HTR-8/SVneo (cell line): ENCODE measurements at regions not wholly inside any gene's neighbourhood (a gene's known extent, or its start where the extent isn't known, plus 50 kb on each side); places are given as distances from the start of the nearest gene placed in this dataset.

Experiments
- DNase-seq: peaks from one replicate; pipeline ENCODE4 v3.0.0; 2011; ENCODE audit warnings: low spot score, mixed read lengths; ENCODE audit not compliant: insufficient read length
- FAIRE-seq: peaks from 2 replicates; lab custom pipeline; 2011; peaks lifted over from hg19 to GRCh38; lab: Jason Lieb, UNC

DNA sequence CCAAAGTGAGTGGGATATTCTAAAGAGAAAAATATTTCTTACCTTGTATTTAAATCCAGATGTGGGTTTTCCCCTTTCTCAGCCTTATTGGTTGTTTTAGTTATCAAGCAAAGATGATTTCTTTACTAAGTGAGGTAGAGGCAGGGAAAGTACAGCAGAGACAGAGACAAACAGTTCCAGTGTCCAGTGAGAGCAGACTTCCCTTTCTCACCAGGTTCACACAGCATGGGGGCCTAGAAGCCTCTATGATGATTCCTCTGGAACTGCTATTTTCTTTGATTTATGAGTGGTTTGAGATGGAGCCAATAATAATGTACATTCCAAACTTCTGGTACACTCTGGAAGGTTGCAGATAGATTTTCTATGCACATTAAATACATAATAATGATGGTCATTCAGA, 234.0 kb upstream of the MARCKS start:
- no peak for FAIRE-seq
- DNase-seq = no peak

DNA sequence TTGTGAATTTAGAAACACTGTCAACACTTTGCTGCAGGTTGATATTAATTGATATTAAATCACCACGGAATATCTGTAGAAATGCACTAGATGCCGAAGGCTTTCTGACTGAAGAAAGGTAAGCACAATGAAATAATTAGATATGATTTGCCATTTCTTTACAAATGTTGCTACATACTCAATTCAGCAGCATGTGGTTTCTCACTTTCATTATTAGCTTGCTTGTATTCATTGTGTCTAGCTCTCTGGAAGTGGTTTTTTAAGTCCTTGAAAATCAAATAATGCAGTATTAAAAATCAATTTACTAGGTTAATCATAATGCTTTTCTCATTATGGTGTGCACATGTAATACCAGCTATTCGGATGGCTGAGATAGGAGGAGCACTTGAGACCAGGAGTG, 231.3 kb upstream of the MARCKS start:
- DNase-seq = no peak
- no peak for FAIRE-seq

DNA sequence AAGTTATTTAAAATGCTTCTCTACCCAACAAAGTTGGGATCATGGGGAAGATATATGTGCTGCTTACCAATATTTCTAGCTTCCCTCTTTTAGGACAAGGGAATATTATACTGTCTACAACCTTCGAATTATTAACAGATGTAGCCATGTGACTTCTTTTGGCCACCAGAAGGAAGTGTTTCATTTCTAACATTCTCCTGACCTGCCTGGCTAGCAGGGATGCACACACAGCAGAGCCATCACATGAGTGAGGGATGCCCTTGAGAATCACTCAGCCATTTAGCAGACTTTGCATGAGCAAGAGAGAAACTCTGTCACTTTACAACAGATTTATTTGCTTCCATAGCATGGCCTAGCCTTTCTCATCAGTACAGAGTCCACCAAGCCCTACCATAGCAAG, 230.7 kb upstream of the MARCKS start:
- no peak for DNase-seq
- FAIRE-seq = no peak

DNA sequence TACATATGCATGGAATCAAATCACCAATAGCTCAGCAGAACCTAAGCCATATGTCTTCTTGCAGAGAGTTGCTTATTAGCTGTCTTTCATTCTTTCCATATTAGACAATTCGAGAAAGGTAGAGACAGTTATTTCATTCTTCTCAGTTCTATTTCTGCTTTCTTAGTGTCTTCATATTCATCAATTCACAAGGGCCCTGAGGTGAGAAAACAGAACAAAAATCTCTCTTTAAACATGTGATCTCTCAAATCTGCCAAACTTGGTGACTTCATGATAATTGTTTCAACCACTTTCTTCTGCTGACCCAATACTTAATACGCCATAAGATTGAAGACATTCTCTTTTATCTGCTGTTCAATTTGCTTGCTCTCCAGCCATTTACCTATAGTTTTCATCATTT, 229.7 kb upstream of the MARCKS start:
- DNase-seq = no peak
- no peak for FAIRE-seq

DNA sequence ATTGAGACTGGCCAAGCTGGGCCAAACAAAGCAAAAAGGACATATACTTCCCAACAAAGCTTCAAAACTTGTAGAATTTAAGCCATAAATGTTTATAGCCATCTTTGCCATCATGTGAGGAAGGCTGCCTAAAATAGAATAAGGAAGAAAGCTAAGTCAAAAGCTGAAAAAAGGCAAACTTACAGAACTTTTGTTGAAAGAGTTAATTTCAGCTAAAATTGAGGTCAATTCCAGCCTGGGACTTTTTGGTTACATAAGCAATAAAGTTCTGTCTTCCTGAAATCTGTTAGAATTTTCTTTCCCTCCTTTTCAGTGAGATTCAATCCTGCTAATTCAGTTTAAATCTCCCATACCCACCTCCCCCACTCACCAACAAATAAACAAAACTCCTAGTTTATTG, 227.9 kb upstream of the MARCKS start:
- DNase-seq (no peak), FAIRE-seq (no peak)

DNA sequence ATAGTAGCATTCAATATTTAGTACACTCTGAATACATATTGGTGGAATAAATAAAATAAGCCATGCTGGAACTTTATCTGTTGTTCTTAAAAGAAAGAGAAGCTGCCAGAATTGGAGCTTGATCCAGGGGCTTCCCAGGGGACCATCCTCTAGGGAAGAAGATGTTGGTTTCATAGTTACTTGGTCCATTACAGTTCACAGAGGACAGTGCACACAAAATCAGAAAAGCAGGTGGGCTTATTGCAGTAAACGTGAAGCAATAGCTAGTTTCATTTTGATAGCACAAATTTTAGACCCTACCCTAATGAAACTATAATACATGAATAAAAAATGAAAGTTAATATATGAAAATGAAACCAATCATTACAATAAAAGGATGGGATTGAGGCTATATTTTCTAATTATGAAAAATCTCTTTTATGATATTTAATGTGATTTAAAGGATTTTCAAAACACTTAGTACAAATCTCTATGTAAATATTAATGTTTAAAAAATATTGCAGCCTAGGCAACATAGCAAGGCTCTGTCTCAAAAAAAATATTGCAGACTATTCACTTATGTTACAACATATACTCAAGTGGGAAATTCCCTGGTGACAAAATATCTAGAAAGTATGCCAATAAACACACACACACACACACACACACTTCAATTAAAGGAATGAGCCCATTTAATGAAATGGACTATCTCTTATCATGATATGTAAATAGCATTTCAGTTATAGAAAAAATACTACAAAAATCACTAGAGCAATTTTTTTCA, 227.0 kb upstream of the MARCKS start:
- FAIRE-seq = no peak
- DNase-seq = no peak

DNA sequence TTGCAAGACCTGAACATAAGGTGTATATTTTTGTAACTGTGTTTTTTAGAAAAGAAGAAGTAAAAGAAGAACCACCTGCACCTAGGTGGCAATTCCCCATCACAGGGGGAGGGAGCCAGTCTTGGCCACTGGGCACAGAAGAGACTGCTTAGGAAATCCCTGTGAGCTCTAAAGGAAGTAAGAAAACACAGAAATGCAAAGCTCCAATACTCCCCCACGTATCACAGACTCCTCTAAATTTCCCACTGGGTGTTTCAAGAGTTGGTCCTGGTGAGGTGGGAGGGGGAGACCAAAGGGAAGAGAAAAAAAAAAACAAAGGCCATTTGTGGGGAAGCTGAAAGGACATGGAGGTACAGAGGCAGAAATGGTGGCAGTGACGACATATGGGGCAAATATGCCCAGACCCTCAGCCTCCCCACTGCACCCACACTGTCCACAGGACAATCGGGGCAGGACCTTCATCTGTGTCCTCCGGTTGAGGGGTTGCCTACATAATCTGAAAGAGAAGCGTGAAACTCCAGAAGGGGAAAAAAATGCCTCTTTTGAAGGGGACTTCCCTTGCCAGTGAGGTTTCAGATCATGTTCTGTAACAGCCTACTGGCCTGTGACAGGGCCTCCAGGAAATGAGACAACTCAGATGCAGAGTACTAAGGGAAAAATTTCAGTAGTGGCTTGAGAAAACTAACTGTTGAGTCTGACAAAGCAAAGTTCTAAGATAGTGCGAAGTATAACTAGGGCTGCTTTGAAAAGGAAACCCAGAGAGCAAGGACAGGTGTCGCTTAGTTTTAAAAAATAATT, 226.2 kb upstream of the MARCKS start:
- DNase-seq = no peak
- FAIRE-seq = no peak

DNA sequence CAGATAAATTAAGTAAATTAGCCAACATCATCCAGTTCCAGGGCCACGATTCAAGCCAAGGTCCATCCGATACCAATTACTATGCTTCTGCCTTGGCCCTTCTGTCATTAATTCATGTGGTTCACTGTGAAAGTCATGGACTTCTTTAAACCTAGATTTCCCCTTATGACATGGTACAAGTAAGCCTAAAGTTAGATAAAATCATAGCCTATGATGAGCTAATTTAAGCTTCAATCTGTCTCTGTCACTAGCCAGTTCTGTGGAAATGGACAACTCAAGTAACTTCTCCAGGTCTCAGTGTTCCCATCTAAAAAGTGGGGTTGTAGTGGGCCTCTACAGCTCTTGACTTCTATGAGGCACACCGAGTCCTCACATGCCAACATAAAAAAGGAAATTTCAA, 225.5 kb upstream of the MARCKS start:
- DNase-seq = no peak
- FAIRE-seq = no peak

DNA sequence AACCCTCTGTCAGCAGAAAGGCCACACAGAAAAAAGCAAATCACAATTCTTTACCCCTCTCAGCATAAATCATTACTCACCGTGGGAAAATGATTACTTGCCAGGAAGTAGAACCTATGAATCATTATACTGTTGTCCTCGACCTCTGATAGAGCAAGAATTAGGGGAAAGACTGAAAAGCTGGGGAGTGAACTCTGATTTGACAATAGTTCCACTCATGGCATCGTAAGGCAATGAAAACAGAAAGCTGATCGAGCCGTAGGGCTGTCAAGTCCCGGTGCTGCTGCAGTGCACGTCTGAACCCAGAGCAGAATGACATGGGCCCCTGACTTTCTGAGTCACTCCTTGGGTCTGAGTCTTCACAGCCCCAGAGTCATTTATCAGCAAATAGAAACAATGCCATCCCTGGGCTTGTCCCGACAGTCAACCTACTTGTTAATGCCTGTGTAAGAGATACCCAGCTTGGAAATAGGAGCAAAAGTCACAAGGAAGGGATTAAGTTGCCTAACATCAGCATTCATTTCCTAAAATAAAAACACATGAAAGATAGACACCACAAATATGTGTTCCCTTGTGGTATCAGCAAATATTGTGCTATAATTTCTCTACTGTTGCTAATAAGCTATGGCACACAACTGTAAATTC, 224.8 kb upstream of the MARCKS start:
- FAIRE-seq = peak; percentile 82

DNA sequence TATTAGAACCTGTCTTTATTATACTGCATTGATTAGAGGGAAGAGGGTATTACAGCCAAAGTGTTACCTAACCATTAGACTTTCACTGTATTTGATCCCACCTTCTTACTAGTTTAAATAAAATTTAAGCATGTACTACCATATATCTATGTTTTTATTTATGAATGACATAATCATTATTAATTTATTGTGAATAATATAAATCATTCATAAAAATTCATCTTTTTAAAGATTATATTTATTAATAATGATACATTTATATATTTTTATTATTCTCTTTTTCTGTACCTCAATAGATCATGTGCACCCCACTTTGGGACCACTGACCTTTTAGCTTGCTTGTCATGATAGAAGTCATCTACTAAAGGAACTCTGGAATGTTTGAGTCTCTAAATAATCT, 223.5 kb upstream of the MARCKS start:
- DNase-seq (no peak), FAIRE-seq (no peak)

More for the DNA sequence above, 224.8 kb upstream of the MARCKS start:
- DNase-seq = peak; percentile 62

DNA sequence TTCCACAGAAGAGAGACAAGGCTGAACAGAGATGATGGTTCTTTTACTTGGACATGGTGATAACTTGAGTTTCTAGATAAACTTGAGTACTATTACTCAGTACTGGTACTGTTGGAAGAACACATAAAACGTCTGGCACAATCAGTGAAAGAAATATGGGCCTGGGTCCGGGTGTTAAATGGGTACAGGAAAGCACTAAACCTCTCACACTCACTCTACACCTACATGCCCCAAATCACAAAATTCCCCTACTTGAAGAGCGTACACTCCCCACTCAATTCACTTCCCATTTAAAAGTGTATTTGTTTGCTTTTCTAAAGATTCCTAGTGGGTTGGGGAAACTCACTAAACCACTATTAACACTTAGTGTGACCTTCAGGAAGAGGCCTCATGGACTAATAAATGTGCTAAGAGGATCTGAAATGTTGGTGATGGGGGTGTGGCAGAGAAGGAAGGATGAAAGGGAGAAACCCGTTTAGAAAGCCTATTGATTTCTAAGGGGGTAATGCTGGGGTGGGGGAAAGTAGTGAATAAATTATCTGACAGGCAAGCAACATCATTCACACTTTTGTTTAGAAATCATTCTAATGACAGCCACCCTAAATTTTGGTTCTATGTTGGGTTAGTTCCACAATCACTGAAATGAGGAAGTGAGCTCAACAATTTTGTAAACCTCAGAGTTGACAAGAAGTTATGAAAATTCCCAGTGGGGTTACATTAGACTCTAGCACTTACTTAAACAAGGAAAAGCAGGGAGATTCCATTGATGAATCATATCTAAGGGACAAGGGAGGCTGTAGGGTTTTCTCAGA, 222.6 kb upstream of the MARCKS start:
- DNase-seq (no peak), FAIRE-seq (no peak)

DNA sequence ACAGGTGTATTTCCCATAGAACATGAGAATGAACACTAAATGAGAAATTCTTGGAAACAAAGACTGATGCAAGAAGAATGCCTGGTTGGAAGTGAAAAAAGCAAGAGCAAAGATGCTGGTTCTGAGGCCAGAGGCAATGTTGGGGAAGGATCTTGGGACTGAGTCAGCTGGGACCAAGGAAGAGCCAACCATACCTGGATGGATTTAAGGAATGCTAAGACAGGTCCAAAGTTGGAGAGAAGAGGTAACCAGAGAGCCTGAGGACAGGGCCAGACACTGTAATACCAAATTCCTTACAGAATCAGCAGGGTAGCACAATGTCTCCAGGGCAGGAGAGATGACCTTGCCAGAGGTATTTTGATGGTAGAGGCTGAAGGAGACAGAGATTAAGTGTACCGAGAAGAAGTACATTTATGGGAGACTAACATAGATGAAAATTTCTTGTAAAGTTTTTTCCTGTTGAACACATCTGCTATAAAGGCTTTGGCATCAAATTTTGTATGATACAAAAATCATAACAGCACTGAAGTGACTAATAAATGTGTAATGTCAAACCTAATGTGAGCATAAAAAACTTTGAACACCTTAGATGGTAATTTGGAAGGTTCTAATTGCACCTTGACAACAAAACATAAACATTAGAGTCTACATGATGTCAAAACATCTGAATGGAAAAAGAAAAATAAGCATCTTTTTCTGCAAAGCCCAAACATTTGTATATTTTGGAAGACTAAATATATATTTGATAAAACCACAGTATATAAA, 221.7 kb upstream of the MARCKS start:
- no peak for DNase-seq
- no peak for FAIRE-seq

DNA sequence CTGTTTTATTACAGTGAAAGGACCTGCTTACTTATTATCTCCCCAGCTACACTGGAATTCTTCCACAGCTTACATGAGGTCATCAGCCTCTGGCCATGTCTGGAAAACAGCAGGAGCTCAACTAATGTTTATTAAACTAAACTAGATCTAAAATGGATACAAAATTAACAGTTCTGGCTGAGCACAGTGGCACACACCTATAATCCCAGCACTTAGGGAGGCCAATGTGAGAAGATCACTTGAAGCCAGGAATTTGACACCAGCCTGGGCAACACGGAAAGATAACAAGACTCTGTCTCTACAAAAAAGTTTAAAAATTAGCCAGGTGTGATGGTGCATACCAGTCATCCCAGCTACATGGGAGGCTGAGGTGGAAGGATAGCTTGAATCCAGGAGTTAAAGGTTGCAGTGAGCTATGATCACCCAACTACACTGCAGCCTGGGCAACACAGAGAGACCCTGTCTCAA, 220.8 kb upstream of the MARCKS start:
- no peak for DNase-seq
- FAIRE-seq = no peak

DNA sequence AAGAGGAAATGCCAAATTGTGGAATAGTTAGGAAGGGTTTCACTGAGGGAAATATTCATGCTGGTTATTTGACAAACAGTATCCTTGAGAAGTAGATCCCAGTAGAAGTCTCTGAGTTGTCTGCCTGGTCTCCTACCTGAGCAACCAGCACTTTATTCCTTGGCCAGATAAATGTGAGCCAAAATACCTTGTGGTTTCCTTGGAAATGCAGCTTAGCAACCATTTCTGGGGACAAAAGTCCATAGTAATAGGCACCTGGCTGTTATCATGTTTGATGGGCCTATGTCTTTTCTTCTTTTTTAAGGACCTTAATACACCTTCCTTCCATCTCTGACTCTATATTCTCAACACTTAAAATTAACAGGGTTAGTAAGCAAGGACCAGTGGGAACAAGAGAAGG, 217.1 kb upstream of the MARCKS start:
- FAIRE-seq (no peak), DNase-seq (no peak)

DNA sequence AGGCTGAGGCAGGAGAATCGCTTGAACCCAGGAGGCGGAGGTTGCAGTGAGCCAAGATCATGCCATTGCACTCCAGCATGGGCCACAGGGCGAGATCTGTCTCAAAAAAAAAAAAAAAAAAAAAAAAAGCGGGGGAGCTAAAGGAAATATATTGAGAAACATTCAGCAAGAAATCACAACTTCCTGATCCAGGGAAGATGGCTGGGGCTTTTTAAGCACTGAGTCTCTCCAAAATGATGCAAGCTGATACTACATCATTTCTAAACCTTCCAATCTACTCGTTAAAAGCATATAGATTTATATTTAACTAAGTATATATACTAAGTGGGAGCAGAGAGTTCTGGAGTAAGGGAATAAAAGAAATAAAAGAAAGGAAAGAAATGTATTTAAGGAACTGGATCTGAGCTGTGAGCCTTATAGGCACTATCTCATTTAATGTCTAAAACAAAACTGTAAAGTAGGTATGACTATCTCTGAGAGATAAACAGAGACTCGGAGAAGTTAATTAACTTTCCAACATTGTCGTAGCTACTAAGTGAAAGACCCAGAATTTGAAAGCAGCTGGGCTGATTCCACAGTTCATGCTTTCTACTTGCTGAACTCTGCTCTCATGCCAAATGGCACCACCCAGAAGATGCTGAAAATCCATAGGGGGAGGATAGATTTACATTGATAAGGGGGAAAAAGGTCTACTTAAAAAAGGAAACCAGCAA, 215.0 kb upstream of the MARCKS start:
- FAIRE-seq (no peak), DNase-seq (no peak)

DNA sequence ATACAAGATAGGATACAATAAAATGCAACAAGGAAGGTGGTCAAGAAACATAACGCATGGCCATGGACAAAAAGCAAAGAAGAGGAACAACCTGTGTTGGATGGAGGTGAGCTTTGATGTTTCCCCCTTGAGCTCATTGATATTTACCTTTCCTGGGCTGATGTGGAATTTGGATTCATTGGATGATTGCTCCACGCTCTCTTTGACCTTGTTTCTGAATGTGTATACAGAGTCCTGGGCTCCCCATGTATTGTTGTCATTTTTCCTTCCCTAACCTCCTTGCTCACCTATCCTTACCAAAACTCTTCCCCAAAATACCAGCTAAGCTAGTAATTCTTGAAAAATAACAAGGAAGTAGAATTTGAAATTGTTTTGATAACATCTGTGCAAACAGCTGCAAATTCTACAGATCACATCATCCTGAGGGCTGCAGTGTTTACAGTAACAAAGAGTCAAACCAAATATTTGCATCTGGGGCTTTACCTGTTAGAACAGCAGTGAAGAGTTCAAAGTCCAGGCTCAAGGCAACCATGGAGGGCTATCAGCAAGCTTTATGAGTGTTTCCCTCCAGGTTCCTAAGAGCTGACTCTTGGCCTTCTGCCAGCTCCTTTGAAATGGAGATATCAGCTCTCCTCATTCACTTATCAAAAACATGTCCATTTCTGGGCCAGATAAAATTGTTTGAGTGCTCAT, 214.3 kb upstream of the MARCKS start:
- no peak for FAIRE-seq
- no peak for DNase-seq

DNA sequence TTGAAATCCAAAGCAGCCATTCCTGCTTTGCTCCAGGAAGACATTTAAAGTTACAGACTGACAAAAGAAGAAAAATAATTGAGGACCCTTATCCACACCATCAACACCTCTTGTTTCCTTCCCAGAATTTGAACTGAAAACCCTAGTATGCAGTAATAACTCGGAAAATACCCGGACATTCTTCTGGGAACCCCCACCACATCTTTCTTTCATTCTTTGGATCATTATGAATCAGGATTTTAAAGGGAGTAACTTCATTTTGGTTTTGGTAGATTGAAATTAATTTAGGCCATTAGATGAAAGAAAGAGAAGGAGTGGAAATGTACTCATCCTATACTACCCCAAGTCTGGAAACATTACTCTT, 213.8 kb upstream of the MARCKS start:
- FAIRE-seq = no peak
- no peak for DNase-seq

DNA sequence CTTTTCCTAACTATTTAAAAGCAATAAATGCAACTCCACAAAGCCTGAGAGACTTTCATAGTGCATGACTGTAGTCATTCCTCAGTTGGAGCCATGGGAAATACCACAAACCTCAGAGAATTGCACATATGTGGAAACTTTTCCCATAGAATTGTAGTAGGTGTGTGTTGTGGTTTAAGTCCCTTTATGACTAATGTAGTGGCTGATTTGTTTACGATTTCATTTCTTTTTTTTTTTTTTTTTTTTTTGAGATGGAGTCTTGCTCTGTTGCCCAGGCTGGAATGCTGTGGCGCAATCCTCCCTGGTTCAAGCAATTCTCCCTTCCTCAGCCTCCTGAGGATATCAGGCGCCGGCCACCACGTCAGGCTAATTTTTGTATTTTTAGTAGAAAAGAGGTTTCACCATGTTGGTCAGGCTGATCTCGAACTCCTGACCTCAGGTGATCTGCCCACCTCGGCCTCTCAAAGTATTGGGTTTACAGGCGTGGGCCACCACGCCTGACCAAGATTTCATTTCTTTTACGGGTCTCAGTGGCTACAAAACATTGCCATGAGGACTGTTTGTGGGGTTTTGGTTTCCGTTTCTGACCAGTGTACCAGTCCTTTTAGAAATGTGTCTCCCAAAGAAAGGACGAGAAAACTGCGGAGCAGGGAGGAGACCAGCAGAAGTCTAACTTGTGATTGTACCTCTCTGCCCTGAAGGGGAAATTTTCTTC, 212.1 kb upstream of the MARCKS start:
- peak; percentile 48 for DNase-seq
- no peak for FAIRE-seq
